GM19455 (cell line): ENCODE measurements at regions not wholly inside any gene's neighbourhood (a gene's known extent, or its start where the extent isn't known, plus 50 kb on each side); places are given as distances from the start of the nearest gene placed in this dataset.
"Not testable (repeated sequence)": the region's sequence is repeated elsewhere in the genome, so short reads cannot be mapped to it uniquely, and the experiment has no call there.

Experiments
- ATAC-seq: cut with Tn5 transposase; IDR thresholded peaks from one replicate; pipeline ENCODE4 v1.9.1; 2021; ENCODE audit not compliant: unreplicated experiment

GRCh38 chr20:48008850-48009515 is 223.7 kb upstream of the SULF2 start:
- ATAC-seq: no peak

- no peak for ATAC-seq
Measured at GRCh38 chr20:48007351-48007750, 222.1 kb upstream of the SULF2 start.

GRCh38 chr20:48006036-48006833 is 221.0 kb upstream of the SULF2 start:
- ATAC-seq: no peak

GRCh38 chr20:48003021-48003420 is 217.7 kb upstream of the SULF2 start:
- no peak for ATAC-seq

- no peak for ATAC-seq
Measured at GRCh38 chr20:48002517-48002970, 217.3 kb upstream of the SULF2 start.

GRCh38 chr20:47999166-47999565 is 213.9 kb upstream of the SULF2 start:
- ATAC-seq: no peak

GRCh38 chr20:47998736-47999135 is 213.5 kb upstream of the SULF2 start:
- ATAC-seq: no peak

- no peak for ATAC-seq
Measured at GRCh38 chr20:47995661-47996060, 210.4 kb upstream of the SULF2 start.

GRCh38 chr20:47993817-47994216 is 208.5 kb upstream of the SULF2 start:
- ATAC-seq: no peak

GRCh38 chr20:47993035-47993755 is 207.9 kb upstream of the SULF2 start:
- no peak for ATAC-seq

GRCh38 chr20:47991875-47992488 is 206.7 kb upstream of the SULF2 start:
- no peak for ATAC-seq

GRCh38 chr20:47990507-47991150 is 205.3 kb upstream of the SULF2 start:
- ATAC-seq: no peak

GRCh38 chr20:47989957-47990356 is 204.7 kb upstream of the SULF2 start:
- ATAC-seq: no peak

- no peak for ATAC-seq
Measured at GRCh38 chr20:47988676-47989075, 203.4 kb upstream of the SULF2 start.

GRCh38 chr20:47985092-47985850 is 200.0 kb upstream of the SULF2 start:
- ATAC-seq: no peak

- ATAC-seq: no peak
Measured at GRCh38 chr20:47984437-47984836, 199.2 kb upstream of the SULF2 start.

- ATAC-seq: not testable (repeated sequence)
Measured at GRCh38 chr20:47983642-47984041, 198.4 kb upstream of the SULF2 start.

- no peak for ATAC-seq
Measured at GRCh38 chr20:47982574-47983360, 197.5 kb upstream of the SULF2 start.

GRCh38 chr20:47981222-47981621 is 195.9 kb upstream of the SULF2 start:
- no peak for ATAC-seq
